ENCODE measurements at regions not wholly inside any gene's neighbourhood (a gene's known extent, or its start where the extent isn't known, plus 50 kb on each side); places are given as distances from the start of the nearest gene placed in this dataset.

DNA sequence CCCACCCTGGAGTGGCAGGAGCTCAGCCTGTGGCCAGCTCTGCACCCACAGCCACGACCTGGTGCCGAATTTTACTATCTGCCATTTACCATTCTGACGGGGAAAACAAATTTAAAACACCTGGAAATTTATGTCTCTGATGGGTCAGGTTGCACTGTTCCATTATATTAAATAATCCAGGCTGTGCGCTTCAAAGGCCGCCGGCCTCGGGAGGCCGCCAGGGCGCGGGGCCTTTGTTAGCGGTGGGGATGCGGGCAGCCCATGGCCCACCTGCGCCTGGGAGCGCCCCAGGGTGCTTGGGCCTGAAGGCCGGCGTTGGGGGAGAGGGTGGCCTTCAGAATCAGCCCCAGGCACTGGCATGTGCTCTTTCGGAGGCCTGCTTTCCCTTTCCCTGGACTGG, 276.9 kb downstream of the SRBD1 start:
- TF ChIP-seq EZH2 (IDR thresholded peaks at IDR 0.05) = no peak
- no peak for TF ChIP-seq FOXP2 (optimal IDR thresholded peaks at IDR 0.05; ENCODE audit: control extremely low read depth, extremely low read length, insufficient read depth)
